ENCODE measurements at regions not wholly inside any gene's neighbourhood (a gene's known extent, or its start where the extent isn't known, plus 50 kb on each side); places are given as distances from the start of the nearest gene placed in this dataset.
"Not testable (repeated sequence)": the region's sequence is repeated elsewhere in the genome, so short reads cannot be mapped to it uniquely, and the experiment has no call there.

DNA sequence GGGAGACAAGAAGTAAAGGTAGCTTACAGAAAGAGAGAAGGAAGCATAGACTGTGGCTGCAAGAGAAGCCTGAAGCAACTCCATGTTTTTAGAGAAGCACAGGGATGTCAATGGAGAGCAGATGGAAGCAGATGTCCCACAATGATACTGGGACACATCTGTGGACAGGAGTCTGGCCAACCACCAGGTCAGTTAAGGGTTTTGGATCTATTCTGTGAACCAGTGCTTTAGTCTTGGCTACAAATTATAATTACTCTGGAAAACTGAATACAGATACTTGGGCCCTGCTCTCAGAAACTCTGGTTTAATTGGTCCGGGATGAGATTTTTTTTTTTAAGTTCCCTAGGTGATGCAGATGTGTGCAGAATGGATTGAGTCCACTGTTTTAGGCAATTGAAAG is 592.8 kb downstream of the CSNK1G3 start:
- TF ChIP-seq, protein P1, sequence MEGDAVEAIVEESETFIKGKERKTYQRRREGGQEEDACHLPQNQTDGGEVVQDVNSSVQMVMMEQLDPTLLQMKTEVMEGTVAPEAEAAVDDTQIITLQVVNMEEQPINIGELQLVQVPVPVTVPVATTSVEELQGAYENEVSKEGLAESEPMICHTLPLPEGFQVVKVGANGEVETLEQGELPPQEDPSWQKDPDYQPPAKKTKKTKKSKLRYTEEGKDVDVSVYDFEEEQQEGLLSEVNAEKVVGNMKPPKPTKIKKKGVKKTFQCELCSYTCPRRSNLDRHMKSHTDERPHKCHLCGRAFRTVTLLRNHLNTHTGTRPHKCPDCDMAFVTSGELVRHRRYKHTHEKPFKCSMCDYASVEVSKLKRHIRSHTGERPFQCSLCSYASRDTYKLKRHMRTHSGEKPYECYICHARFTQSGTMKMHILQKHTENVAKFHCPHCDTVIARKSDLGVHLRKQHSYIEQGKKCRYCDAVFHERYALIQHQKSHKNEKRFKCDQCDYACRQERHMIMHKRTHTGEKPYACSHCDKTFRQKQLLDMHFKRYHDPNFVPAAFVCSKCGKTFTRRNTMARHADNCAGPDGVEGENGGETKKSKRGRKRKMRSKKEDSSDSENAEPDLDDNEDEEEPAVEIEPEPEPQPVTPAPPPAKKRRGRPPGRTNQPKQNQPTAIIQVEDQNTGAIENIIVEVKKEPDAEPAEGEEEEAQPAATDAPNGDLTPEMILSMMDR (IDR thresholded peaks at IDR 0.05): no peak
- Histone ChIP-seq H3K27ac (no peak overlapping the region), H3K4me1 (no peaks in the 10 kb centered on the region), H3K4me3 (no peak overlapping the region), H3K27me3 (no peaks in the 10 kb centered on the region), H3K36me3 (no peaks in the 10 kb centered on the region), H3K9me3 (no peaks in the 10 kb centered on the region), H3K9ac (ENCODE audit: low read depth in 2 of 2, low read length in 2 of 2) (no peak overlapping the region)
- intact Hi-C loops (cut with DNase I): no loop called here
- no peak for DNase-seq

DNA sequence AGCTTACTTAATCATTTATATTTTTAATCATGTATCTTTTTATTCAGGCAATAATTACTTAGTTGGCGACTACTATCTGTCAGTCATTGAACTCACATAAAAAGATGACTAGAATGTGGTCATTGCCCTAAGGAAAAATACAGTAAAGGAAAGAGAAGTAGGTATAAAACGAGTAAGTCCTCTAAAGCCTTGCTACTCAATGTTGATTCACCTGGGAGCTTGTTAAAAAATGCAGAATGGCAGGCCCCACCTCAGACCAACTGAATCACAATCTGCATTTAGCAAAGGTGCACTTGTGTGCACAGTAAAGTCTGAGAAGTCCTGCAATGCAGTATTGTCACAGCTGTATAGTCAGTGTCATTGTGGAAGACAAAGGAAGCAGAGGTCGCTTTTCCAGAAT is 592.4 kb downstream of the CSNK1G3 start:
- Histone ChIP-seq H3K27ac (no peak overlapping the region), H3K9ac (ENCODE audit: low read depth in 2 of 2, low read length in 2 of 2) (no peak overlapping the region), H3K36me3 (no peaks in the 10 kb centered on the region), H3K4me3 (no peak overlapping the region), H3K9me3 (no peaks in the 10 kb centered on the region), H3K27me3 (no peaks in the 10 kb centered on the region), H3K4me1 (no peaks in the 10 kb centered on the region)
- DNase-seq: no peak
- TF ChIP-seq, protein P1 (IDR thresholded peaks at IDR 0.05): no peak
- intact Hi-C loops (cut with DNase I): no loop called here

DNA sequence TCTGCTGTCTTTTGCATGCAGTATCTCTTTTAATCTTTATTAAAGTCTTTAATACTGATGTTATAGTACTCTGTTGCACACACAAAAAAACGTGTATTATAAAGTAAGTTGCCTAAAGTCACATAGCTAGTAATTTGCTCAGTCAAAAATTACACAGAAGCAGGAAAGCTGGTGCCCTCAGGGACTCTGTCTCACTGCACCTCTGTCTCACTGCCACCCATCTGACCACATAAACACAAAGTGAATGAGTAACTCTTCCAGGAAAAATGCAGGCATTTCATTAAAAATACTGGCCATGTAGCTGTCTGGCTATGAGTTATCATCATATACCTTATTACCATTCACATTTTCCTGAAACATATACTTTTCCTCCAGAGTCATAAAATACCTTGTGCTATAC is 591.7 kb downstream of the CSNK1G3 start:
- no peaks in the 10 kb centered on the region for H3K27me3 ChIP-seq
- no peaks in the 10 kb centered on the region for H3K36me3 ChIP-seq
- no peak for DNase-seq
- H3K27ac ChIP-seq: no peak overlapping the region
- H3K4me3 ChIP-seq: no peak overlapping the region
- H3K9me3 ChIP-seq: no peaks in the 10 kb centered on the region
- H3K9ac ChIP-seq (ENCODE audit: low read depth in 2 of 2, low read length in 2 of 2): no peak overlapping the region
- no peaks in the 10 kb centered on the region for H3K4me1 ChIP-seq
- intact Hi-C loops (cut with DNase I): no loop called here
- TF ChIP-seq, protein P1 (IDR thresholded peaks at IDR 0.05): no peak

DNA sequence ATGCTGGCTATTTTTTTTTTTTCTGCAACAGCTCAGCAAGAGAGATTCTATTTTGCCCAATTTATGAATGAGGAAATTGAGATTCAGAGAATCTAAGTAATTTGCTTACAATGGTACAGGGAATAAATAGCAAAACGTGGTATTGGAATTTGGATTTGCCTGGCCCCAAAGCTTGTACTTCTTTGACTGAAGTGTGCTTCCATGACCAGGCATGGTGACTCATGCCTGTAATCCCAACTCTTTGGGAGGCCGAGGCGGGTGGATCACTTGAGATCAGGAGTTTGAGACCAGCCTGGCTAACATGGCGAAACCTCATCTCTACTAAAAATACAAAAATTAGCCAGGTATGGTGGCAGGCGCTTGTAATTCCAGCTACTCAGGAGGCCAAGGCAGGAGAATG is 591.1 kb downstream of the CSNK1G3 start:
- H3K4me3 ChIP-seq; intact Hi-C loops (cut with DNase I); H3K36me3 ChIP-seq; H3K4me1 ChIP-seq; H3K9ac ChIP-seq (ENCODE audit: low read depth in 2 of 2, low read length in 2 of 2); H3K9me3 ChIP-seq; H3K27ac ChIP-seq; DNase-seq; H3K27me3 ChIP-seq: not testable (repeated sequence)

DNA sequence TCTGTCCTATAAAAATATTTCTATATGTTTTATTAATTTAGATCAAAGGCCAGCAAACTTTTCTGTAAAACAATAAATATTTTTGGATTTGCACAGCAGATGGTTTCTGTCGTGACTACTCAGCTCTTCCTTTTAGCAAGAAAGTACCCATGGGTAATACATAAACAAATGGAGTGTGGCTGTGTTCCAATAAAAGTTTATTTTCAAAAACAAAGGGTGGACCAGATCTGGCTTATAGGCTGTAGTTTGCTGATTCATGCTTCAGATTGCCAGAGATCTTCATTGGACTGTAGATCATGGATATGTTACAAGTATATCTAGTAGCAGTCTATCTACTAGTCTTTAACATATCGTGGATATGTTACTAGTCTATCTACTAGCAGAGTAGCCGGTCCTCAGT is 590.5 kb downstream of the CSNK1G3 start:
- H3K9ac ChIP-seq (ENCODE audit: low read depth in 2 of 2, low read length in 2 of 2): no peak overlapping the region
- no peaks in the 10 kb centered on the region for H3K9me3 ChIP-seq
- H3K4me1 ChIP-seq: no peaks in the 10 kb centered on the region
- no peaks in the 10 kb centered on the region for H3K27me3 ChIP-seq
- H3K36me3 ChIP-seq: no peaks in the 10 kb centered on the region
- TF ChIP-seq, protein P1 (IDR thresholded peaks at IDR 0.05): no peak
- no peak overlapping the region for H3K27ac ChIP-seq
- no peak overlapping the region for H3K4me3 ChIP-seq
- intact Hi-C loops (cut with DNase I): no loop called here
- no peak for DNase-seq

DNA sequence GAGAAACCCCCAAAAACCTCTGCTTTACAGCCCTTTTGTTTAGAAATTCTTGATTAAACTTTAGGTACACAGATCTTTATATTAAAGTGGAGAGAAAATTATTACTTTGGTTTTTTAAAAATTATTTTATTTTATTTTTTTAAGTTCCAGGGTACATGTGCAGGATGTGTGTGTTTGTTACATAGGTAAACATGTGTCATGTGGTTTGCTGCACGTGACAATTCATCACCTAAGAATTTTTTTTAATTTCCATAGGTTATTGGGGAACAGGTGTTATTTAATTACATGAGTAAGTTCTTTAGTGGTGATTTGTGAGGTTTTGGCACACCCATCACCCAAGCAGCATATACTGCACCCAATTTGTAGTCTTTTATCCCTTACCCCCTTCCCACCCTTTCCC is 581.7 kb downstream of the CSNK1G3 start:
- H3K9ac ChIP-seq (ENCODE audit: low read depth in 2 of 2, low read length in 2 of 2): no peak overlapping the region
- no peaks in the 10 kb centered on the region for H3K9me3 ChIP-seq
- TF ChIP-seq, protein P1 (IDR thresholded peaks at IDR 0.05): no peak
- H3K36me3 ChIP-seq: no peaks in the 10 kb centered on the region
- no peak overlapping the region for H3K27ac ChIP-seq
- no peak overlapping the region for H3K4me3 ChIP-seq
- no peaks in the 10 kb centered on the region for H3K27me3 ChIP-seq
- no peak for DNase-seq
- no peaks in the 10 kb centered on the region for H3K4me1 ChIP-seq
- intact Hi-C loops (cut with DNase I): no loop called here

Data from colonic mucosa (tissue), 4 donors.